HG03442 (cell line): ENCODE measurements at regions not wholly inside any gene's neighbourhood (a gene's known extent, or its start where the extent isn't known, plus 50 kb on each side); places are given as distances from the start of the nearest gene placed in this dataset.

Experiments used
- ATAC-seq: cut with Tn5 transposase; IDR thresholded peaks from one replicate; pipeline ENCODE4 v1.9.1; 2021; ENCODE audit warnings: mild to moderate bottlenecking, moderate library complexity; ENCODE audit not compliant: unreplicated experiment

GRCh38 chr12:104863296-104863948 is 94.7 kb downstream of the SLC41A2 start:
- ATAC-seq, result no peak

- no peak for ATAC-seq
These were observed 99.2 kb downstream of the SLC41A2 start for GRCh38 chr12:104858611-104859543.

- ATAC-seq, result no peak
These were observed 101.6 kb downstream of the SLC41A2 start for GRCh38 chr12:104856531-104856930.

- ATAC-seq, result no peak
These were observed 102.5 kb downstream of the SLC41A2 start for GRCh38 chr12:104855599-104855998.

- no peak for ATAC-seq
These were observed 105.2 kb downstream of the SLC41A2 start for GRCh38 chr12:104852896-104853295.

GRCh38 chr12:104852102-104852501 is 106.0 kb downstream of the SLC41A2 start:
- ATAC-seq, result no peak

- ATAC-seq, result no peak
These were observed 107.3 kb downstream of the SLC41A2 start for GRCh38 chr12:104850781-104851180.

- ATAC-seq, result no peak
These were observed 111.9 kb downstream of the SLC41A2 start for GRCh38 chr12:104846056-104846767.

GRCh38 chr12:104844123-104844522 is 114.0 kb downstream of the SLC41A2 start:
- no peak for ATAC-seq

- no peak for ATAC-seq
These were observed 117.8 kb downstream of the SLC41A2 start for GRCh38 chr12:104840262-104840661.

- ATAC-seq, result no peak
These were observed 122.8 kb downstream of the SLC41A2 start for GRCh38 chr12:104835317-104835716.

GRCh38 chr12:104834607-104835006 is 123.5 kb downstream of the SLC41A2 start:
- ATAC-seq, result no peak

GRCh38 chr12:104833756-104834155 is 124.3 kb downstream of the SLC41A2 start:
- no peak for ATAC-seq

- no peak for ATAC-seq
These were observed 130.1 kb downstream of the SLC41A2 start for GRCh38 chr12:104828015-104828414.

- no peak for ATAC-seq
These were observed 130.5 kb downstream of the SLC41A2 start for GRCh38 chr12:104827587-104827986.

GRCh38 chr12:104825408-104825807 is 132.7 kb downstream of the SLC41A2 start:
- no peak for ATAC-seq

GRCh38 chr12:104823985-104824461 is 134.1 kb downstream of the SLC41A2 start:
- no peak for ATAC-seq

- no peak for ATAC-seq
These were observed 135.1 kb downstream of the SLC41A2 start for GRCh38 chr12:104822941-104823340.

- no peak for ATAC-seq
These were observed 141.1 kb downstream of the SLC41A2 start for GRCh38 chr12:104816845-104817503.

- no peak for ATAC-seq
These were observed 142.2 kb downstream of the SLC41A2 start for GRCh38 chr12:104815935-104816334.

- ATAC-seq, result no peak
These were observed 143.1 kb downstream of the SLC41A2 start for GRCh38 chr12:104814944-104815343.
